ENCODE measurements at regions not wholly inside any gene's neighbourhood (a gene's known extent, or its start where the extent isn't known, plus 50 kb on each side); places are given as distances from the start of the nearest gene placed in this dataset.
"Not testable (repeated sequence)": the region's sequence is repeated elsewhere in the genome, so short reads cannot be mapped to it uniquely, and the experiment has no call there.

GRCh38 chr13:48819376-48819775, 156.3 kb upstream of the FNDC3A start:
- H3K9me3 ChIP-seq (ENCODE audit: insufficient read depth, low read depth, low read length): no peaks in the 10 kb centered on the region
- no peak for DNase-seq
- H4K91ac ChIP-seq (ENCODE audit: low read depth, low read length): no peak overlapping the region
- peaks cover 0 to 4% of the 10 kb centered on the region in 2 experiments for H3K4me1 ChIP-seq (ENCODE audit: control insufficient read depth in 1 of 2, insufficient read depth in 2 of 2, low read length in 2 of 2)
- no peak overlapping the region for H2BK120ac ChIP-seq (ENCODE audit: insufficient read depth, low read length, poor library complexity)
- H4K12ac ChIP-seq (ENCODE audit: low read depth, low read length): no peak overlapping the region
- H2AK5ac ChIP-seq (ENCODE audit: low read length): no peak overlapping the region
- no peak overlapping the region for H2BK5ac ChIP-seq (ENCODE audit: low read depth, low read length, poor library complexity)
- no peak overlapping the region for H3K18ac ChIP-seq (ENCODE audit: low read length)
- H2AFZ ChIP-seq (ENCODE audit: insufficient read depth, low read length, poor library complexity): no peak overlapping the region
- H3K79me1 ChIP-seq (ENCODE audit: low read length): no peaks in the 10 kb centered on the region
- no peak overlapping the region for H3K14ac ChIP-seq (ENCODE audit: low read length)
- no peak overlapping the region for H2BK12ac ChIP-seq (ENCODE audit: low read length)
- no peaks in the 10 kb centered on the region for H3K27me3 ChIP-seq (ENCODE audit: insufficient read depth, low read length)
- no peak overlapping the region for H3K9ac ChIP-seq (ENCODE audit: low read length)
- no peak overlapping the region for H3K27ac ChIP-seq (ENCODE audit: low read depth, low read length)
- no peak overlapping the region for H3K4me3 ChIP-seq (ENCODE audit: low read depth, low read length)
- no peak overlapping the region for H3K23ac ChIP-seq (ENCODE audit: low read length)
- WGBS (ENCODE audit: extremely low coverage, insufficient coverage, insufficient read length): no CpG with 5 or more reads among the region's 3 CpGs
- H3K4ac ChIP-seq (ENCODE audit: low read depth, low read length): no peak overlapping the region
- no peak overlapping the region for H4K8ac ChIP-seq (ENCODE audit: low read depth, low read length)
- no peaks in the 10 kb centered on the region for H3K36me3 ChIP-seq (ENCODE audit: control insufficient read depth in 1 of 2, insufficient read depth in 2 of 2, low read length in 2 of 2)
- H3K79me2 ChIP-seq (ENCODE audit: control insufficient read depth, insufficient read depth, low read length, poor library complexity): no peaks in the 10 kb centered on the region
- H3K4me2 ChIP-seq (ENCODE audit: low read length): no peak overlapping the region

GRCh38 chr13:48819899-48820298, 155.8 kb upstream of the FNDC3A start:
- H4K8ac ChIP-seq (ENCODE audit: low read depth, low read length): no peak overlapping the region
- no peak for DNase-seq
- WGBS (ENCODE audit: extremely low coverage, insufficient coverage, insufficient read length): no CpG with 5 or more reads among the region's 4 CpGs
- no peak overlapping the region for H2BK120ac ChIP-seq (ENCODE audit: insufficient read depth, low read length, poor library complexity)
- no peaks in the 10 kb centered on the region for H3K9me3 ChIP-seq (ENCODE audit: insufficient read depth, low read depth, low read length)
- H3K79me1 ChIP-seq (ENCODE audit: low read length): no peaks in the 10 kb centered on the region
- no peaks in the 10 kb centered on the region for H3K27me3 ChIP-seq (ENCODE audit: insufficient read depth, low read length)
- no peak overlapping the region for H2BK5ac ChIP-seq (ENCODE audit: low read depth, low read length, poor library complexity)
- H3K18ac ChIP-seq (ENCODE audit: low read length): no peak overlapping the region
- H3K4me1 ChIP-seq (ENCODE audit: control insufficient read depth in 1 of 2, insufficient read depth in 2 of 2, low read length in 2 of 2): peaks cover 0 to 4% of the 10 kb centered on the region in 2 experiments
- H3K79me2 ChIP-seq (ENCODE audit: control insufficient read depth, insufficient read depth, low read length, poor library complexity): no peaks in the 10 kb centered on the region
- H2AFZ ChIP-seq (ENCODE audit: insufficient read depth, low read length, poor library complexity): no peak overlapping the region
- H3K4me3 ChIP-seq (ENCODE audit: low read depth, low read length): no peak overlapping the region
- H3K27ac ChIP-seq (ENCODE audit: low read depth, low read length): no peak overlapping the region
- H4K12ac ChIP-seq (ENCODE audit: low read depth, low read length): no peak overlapping the region
- no peak overlapping the region for H3K9ac ChIP-seq (ENCODE audit: low read length)
- no peaks in the 10 kb centered on the region for H3K36me3 ChIP-seq (ENCODE audit: control insufficient read depth in 1 of 2, insufficient read depth in 2 of 2, low read length in 2 of 2)
- H3K14ac ChIP-seq (ENCODE audit: low read length): no peak overlapping the region
- no peak overlapping the region for H2BK12ac ChIP-seq (ENCODE audit: low read length)
- no peak overlapping the region for H3K23ac ChIP-seq (ENCODE audit: low read length)
- H3K4ac ChIP-seq (ENCODE audit: low read depth, low read length): no peak overlapping the region
- no peak overlapping the region for H2AK5ac ChIP-seq (ENCODE audit: low read length)
- no peak overlapping the region for H3K4me2 ChIP-seq (ENCODE audit: low read length)
- no peak overlapping the region for H4K91ac ChIP-seq (ENCODE audit: low read depth, low read length)

- H4K8ac ChIP-seq (ENCODE audit: low read depth, low read length); H3K4me1 ChIP-seq (ENCODE audit: control insufficient read depth in 1 of 2, insufficient read depth in 2 of 2, low read length in 2 of 2); H2BK120ac ChIP-seq (ENCODE audit: insufficient read depth, low read length, poor library complexity); H3K4ac ChIP-seq (ENCODE audit: low read depth, low read length); H2AK5ac ChIP-seq (ENCODE audit: low read length); H3K36me3 ChIP-seq (ENCODE audit: control insufficient read depth in 1 of 2, insufficient read depth in 2 of 2, low read length in 2 of 2); H3K9me3 ChIP-seq (ENCODE audit: insufficient read depth, low read depth, low read length); H3K4me2 ChIP-seq (ENCODE audit: low read length); H3K23ac ChIP-seq (ENCODE audit: low read length); H2BK12ac ChIP-seq (ENCODE audit: low read length); DNase-seq; H2AFZ ChIP-seq (ENCODE audit: insufficient read depth, low read length, poor library complexity); H3K79me2 ChIP-seq (ENCODE audit: control insufficient read depth, insufficient read depth, low read length, poor library complexity); H3K79me1 ChIP-seq (ENCODE audit: low read length); H3K27ac ChIP-seq (ENCODE audit: low read depth, low read length); H4K91ac ChIP-seq (ENCODE audit: low read depth, low read length); H3K9ac ChIP-seq (ENCODE audit: low read length); H3K4me3 ChIP-seq (ENCODE audit: low read depth, low read length); H3K18ac ChIP-seq (ENCODE audit: low read length); H3K27me3 ChIP-seq (ENCODE audit: insufficient read depth, low read length); H4K12ac ChIP-seq (ENCODE audit: low read depth, low read length); H3K14ac ChIP-seq (ENCODE audit: low read length); H2BK5ac ChIP-seq (ENCODE audit: low read depth, low read length, poor library complexity): not testable (repeated sequence)
- WGBS (ENCODE audit: extremely low coverage, insufficient coverage, insufficient read length): no CpG with 5 or more reads among the region's 9 CpGs
Measured at GRCh38 chr13:48823526-48823925, 152.2 kb upstream of the FNDC3A start.

- Histone ChIP-seq H3K27ac (ENCODE audit: low read depth, low read length) (no peak overlapping the region), H2AK5ac (ENCODE audit: low read length) (no peak overlapping the region), H3K23ac (ENCODE audit: low read length) (no peak overlapping the region), H3K18ac (ENCODE audit: low read length) (no peak overlapping the region), H2BK12ac (ENCODE audit: low read length) (no peak overlapping the region), H3K9ac (ENCODE audit: low read length) (no peak overlapping the region), H3K4me1 (ENCODE audit: control insufficient read depth in 1 of 2, insufficient read depth in 2 of 2, low read length in 2 of 2) (peaks cover 0 to 2% of the 10 kb centered on the region in 2 experiments), H3K79me2 (ENCODE audit: control insufficient read depth, insufficient read depth, low read length, poor library complexity) (no peaks in the 10 kb centered on the region), H2BK5ac (ENCODE audit: low read depth, low read length, poor library complexity) (no peak overlapping the region), H3K14ac (ENCODE audit: low read length) (no peak overlapping the region), H3K9me3 (ENCODE audit: insufficient read depth, low read depth, low read length) (peaks cover 4% of the 10 kb centered on the region), H3K4me2 (ENCODE audit: low read length) (no peak overlapping the region), H2AFZ (ENCODE audit: insufficient read depth, low read length, poor library complexity) (no peak overlapping the region), H3K4me3 (ENCODE audit: low read depth, low read length) (no peak overlapping the region), H3K27me3 (ENCODE audit: insufficient read depth, low read length) (no peaks in the 10 kb centered on the region), H4K12ac (ENCODE audit: low read depth, low read length) (no peak overlapping the region), H3K36me3 (ENCODE audit: control insufficient read depth in 1 of 2, insufficient read depth in 2 of 2, low read length in 2 of 2) (no peaks in the 10 kb centered on the region), H4K91ac (ENCODE audit: low read depth, low read length) (no peak overlapping the region), H3K79me1 (ENCODE audit: low read length) (no peaks in the 10 kb centered on the region), H2BK120ac (ENCODE audit: insufficient read depth, low read length, poor library complexity) (no peak overlapping the region), H4K8ac (ENCODE audit: low read depth, low read length) (no peak overlapping the region), H3K4ac (ENCODE audit: low read depth, low read length) (no peak overlapping the region)
- WGBS (ENCODE audit: extremely low coverage, insufficient coverage, insufficient read length): no CpG with 5 or more reads among the region's 2 CpGs
- no peak for DNase-seq
Measured at GRCh38 chr13:48826039-48826438, 149.7 kb upstream of the FNDC3A start.
